ENCODE measurements at regions not wholly inside any gene's neighbourhood (a gene's known extent, or its start where the extent isn't known, plus 50 kb on each side); places are given as distances from the start of the nearest gene placed in this dataset.
A peak's percentile ranks its signal among the peaks of the same experiment; 100 is the strongest.

DNA sequence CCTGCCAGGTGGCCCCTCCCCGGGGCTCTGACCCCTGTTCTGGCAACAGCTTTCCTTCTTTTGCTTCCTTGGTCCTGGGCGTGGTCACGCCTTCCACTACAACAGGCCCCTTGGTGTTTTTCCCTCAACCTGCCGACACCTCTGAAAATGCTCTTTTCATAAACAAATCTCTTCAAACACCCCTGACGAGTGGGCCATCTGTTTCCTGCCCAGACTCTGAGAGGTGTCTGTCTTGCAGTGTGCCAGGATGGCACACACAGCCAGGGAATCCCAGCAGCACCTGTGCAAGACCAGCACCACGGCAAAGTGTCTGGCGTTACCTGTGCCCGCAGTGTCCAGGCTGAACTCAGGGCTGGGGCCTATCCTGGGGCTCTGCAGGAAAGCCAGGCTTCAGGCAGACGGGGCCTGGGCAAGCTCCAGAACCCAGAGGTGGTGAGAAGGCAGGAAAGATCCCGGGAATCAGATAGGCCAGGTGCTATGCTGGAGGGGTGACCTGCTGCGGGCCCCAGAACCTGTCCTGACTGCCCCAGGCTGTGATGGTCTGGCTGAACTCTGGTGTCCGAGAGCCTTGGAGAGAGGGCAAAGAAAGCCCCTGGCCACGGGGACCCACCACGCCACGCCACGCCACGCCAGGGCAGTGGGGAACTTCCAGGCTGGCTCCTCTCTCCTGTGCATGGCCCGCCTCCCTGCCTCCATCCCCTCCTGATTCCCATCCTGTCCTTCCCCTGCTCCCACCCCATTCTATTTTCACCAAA is 88.9 kb downstream of the SIK1 start:
- in situ Hi-C loops (cut with MboI; ENCODE audit: low pct_unique_long_range_greater_than_20kb, low sequenced_read_pairs): no loop called here
- no peak for DNase-seq

DNA sequence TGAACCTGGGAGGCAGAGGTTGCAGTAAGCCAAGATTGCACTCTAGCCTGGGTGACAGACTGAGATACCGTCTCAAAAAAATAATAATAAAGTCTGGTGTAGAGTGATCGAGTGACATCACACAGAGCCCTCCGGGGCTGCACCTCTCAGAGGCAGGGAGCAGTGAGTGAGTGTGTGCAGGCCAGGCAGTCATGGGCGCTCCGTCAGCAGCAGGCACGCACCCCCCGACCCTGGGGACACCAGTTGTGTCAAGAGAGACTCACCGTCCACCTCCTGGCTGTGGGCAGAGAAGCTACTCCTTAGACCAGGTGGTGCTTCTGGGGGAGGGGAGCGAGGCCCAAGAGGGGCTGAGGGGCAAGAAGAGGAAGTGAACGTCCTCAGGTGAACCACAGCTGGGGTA is 91.8 kb downstream of the SIK1 start:
- DNase-seq: no peak
- in situ Hi-C loops (cut with MboI; ENCODE audit: low pct_unique_long_range_greater_than_20kb, low sequenced_read_pairs): no loop called here

- no peak for DNase-seq
- in situ Hi-C loops (cut with MboI; ENCODE audit: low pct_unique_long_range_greater_than_20kb, low sequenced_read_pairs): no loop called here
These were observed 92.5 kb downstream of the SIK1 start for GRCh38 chr21:43334214-43334958.

GRCh38 chr21:43333298-43334062 is 93.5 kb downstream of the SIK1 start:
- in situ Hi-C loops (cut with MboI; ENCODE audit: low pct_unique_long_range_greater_than_20kb, low sequenced_read_pairs): no loop called here
- no peak for DNase-seq

DNA sequence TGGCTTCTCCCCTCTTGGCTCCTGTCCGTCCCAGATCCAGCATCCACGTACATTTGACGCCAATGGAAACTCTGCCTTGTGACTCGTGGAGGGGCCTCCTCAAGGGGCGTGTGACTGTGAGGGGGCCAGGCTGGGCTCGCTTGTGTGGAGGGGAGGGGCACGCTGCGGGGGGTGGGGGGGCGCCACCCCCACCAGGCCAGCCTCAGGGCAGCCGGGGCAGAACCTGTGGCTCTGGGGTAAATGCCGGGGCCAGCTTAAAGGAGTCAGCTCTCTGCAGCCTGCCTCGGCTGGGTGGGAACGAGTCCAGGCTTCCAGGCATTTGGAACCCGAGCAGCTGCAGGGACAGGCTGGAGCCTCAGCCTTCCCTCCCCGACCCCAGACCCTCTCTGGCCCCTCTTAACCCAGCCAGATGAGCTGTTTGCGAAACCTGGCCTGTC is 94.1 kb downstream of the SIK1 start:
- in situ Hi-C loops (cut with MboI; ENCODE audit: low pct_unique_long_range_greater_than_20kb, low sequenced_read_pairs): no loop called here
- DNase-seq: no peak

DNA sequence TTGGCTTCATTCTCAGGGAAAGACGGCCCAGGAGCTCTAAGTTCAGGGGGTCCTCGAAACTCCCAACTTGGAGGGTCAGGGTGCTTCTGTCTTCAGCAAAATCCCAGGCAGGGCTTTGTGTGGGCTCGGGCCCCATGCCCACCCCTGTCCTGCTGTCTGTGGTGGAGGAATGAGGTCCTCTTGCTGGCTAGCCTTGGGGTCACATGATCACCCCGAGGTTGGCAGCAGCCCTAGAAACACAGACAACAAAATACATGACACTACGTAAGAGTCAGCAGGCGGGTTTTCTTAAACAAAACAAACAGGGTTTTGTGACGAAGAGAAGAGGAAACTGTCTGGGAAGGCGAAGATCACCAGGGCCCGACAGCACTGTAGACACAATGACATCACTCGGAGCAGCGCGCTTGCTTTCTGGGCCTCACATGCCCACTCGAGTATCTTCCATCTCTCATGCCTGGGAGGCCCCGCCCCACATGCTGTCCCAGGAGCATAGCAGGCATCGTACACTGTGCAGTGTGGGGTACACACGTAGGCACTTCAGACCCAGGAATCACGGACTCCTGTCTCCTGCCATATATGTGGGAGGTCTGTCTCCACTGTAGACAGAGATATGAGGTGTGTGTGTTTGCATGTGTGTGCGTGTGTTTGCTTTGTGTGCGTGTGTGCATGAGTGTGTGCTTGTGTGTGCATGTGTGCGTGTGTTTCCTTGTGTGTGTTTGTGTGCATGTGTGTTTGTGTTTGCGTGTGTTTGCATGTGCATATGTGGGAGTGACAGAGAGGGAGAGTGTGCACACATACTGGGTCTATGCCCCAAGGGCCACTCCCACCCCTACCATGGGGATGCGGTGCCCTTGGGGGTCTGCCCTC is 94.7 kb downstream of the SIK1 start:
- DNase-seq: no peak
- in situ Hi-C loops (cut with MboI; ENCODE audit: low pct_unique_long_range_greater_than_20kb, low sequenced_read_pairs): no loop called here

- DNase-seq: no peak
- in situ Hi-C loops (cut with MboI; ENCODE audit: low pct_unique_long_range_greater_than_20kb, low sequenced_read_pairs): no loop called here
These were observed 95.6 kb downstream of the SIK1 start for GRCh38 chr21:43331111-43331961.

GRCh38 chr21:43330306-43330881 is 96.5 kb downstream of the SIK1 start:
- DNase-seq: no peak
- in situ Hi-C loops (cut with MboI; ENCODE audit: low pct_unique_long_range_greater_than_20kb, low sequenced_read_pairs): no loop called here

DNA sequence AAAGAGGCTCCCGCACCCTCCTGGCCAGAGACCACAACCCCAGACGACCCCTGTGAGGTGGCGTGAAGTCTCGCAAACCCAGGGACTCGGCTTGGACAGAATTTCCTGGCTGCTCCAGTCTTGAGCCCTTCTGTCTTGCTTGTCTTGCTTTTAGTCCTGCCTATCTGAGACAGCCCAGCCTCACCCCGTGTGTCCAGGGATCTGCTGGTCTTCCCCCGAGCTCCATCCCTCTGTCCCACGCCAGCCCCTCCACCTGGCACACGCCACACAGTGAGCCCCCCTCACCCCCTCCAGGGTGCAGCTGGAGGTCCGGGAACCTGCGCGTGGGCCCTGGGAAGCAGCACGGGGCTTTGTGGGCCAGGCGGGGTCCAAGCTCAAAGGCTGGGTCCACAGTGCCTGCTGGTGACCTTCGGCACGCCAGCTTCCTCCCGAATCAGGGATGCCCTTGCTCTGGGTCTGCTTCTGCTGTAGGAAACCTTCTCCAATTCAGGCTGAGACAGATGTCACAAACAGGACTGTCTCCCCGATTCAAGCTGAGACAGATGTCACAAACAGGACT is 97.1 kb downstream of the SIK1 start:
- in situ Hi-C loops (cut with MboI; ENCODE audit: low pct_unique_long_range_greater_than_20kb, low sequenced_read_pairs): no loop called here

DNA sequence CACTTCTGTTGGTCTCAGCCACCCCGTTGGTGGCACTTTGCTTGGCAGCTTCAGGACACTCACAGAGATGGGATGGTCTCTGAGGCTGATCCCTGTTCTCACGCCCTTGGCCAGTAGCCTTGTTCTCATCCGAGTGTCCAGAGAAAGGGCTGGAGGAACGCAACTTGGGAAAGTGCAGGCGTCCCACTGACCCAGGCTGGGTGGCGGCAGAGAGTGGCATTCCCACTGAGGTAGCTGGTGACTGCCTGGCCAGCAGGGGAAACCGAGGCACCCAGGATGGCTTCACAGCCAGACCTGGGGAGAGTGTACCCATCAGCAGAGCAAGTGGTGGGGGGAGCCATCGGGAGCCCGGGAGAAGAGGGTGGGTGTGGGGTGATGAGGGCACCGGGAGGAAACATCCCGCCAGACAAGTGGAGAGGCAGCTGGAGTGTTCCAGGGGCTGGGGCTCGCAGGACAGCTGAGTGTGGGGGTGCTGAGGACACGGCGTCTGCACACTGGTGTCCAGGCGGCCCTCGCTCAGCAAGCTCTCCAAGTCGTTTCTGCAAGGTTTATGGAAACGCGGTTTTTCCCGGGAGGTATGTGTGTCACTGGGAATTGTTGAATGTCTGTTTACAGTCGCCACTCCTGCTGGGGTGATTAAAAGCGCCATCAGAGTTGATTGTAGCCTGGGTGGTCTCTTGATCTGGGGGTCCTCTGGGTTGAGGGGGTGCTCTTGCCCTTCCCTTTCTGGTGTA is 97.8 kb downstream of the SIK1 start:
- in situ Hi-C loops (cut with MboI; ENCODE audit: low pct_unique_long_range_greater_than_20kb, low sequenced_read_pairs): no loop called here
- DNase-seq: no peak

More for the DNA sequence above, 97.1 kb downstream of the SIK1 start:
- no peak for DNase-seq

- no peak for DNase-seq
- in situ Hi-C loops (cut with MboI; ENCODE audit: low pct_unique_long_range_greater_than_20kb, low sequenced_read_pairs): no loop called here
These were observed 98.6 kb downstream of the SIK1 start for GRCh38 chr21:43328185-43328957.

DNA sequence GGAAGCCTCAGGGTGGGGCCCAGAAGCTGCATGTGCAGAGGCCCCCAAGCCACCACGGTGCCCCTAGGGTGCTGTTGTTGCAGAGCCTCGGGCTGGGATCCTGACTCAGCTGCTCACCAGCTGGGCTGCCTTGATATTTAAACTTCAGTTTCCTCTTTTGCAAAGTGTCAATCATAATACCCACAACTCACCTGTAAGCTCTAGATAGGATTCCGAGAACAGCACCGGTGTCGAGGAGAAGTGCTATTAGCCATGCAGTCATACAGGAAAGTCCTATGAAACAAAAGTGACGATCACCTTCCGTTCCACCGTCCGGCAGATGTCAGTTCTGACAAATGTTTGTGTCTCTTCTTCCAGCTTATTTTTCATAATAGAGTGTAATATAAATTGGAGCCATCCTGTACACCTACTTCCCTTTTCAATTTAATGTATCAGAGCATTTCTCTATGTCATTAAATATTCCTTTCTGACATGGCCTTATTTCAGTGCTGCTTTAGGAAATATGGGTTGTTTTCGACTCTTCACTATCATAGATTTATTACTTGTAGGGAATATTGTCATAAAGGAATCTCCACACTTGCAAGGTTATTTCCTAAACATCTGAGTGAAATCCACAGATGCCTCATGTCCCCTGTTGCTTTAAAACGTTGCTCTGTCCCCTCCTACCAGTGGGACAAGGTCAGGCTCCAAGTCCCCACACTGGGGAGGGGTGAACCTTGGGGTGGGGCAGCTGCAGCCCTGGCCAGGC is 100.8 kb downstream of the SIK1 start:
- peak; percentile 14 for DNase-seq
- in situ Hi-C loops (cut with MboI; ENCODE audit: low pct_unique_long_range_greater_than_20kb, low sequenced_read_pairs): no loop called here

GRCh38 chr21:43325036-43325435 is 101.9 kb downstream of the SIK1 start:
- no peak for DNase-seq
- in situ Hi-C loops (cut with MboI; ENCODE audit: low pct_unique_long_range_greater_than_20kb, low sequenced_read_pairs): no loop called here

DNA sequence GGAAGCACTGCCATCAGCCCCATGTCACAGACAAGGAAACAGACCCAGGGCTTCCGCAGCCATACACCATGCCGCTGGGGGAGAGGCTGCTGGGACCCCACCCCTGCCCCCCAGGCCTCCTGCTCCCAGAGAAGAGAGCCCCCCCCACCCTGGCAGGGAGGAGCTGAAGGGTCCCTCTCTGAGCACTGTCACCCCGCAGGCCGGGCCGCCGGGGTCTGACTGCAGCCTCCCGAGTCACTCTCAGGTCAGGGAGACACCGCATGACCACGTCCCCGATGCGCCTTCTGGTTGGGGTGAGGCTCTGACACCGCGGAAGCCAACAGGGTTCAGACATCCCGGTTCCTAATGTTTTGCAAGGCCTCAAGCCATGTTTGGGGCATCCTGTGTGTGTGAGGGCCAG is 102.3 kb downstream of the SIK1 start:
- in situ Hi-C loops (cut with MboI; ENCODE audit: low pct_unique_long_range_greater_than_20kb, low sequenced_read_pairs): no loop called here
- DNase-seq: no peak

GRCh38 chr21:43323244-43324005 is 103.5 kb downstream of the SIK1 start:
- in situ Hi-C loops (cut with MboI; ENCODE audit: low pct_unique_long_range_greater_than_20kb, low sequenced_read_pairs): no loop called here
- no peak for DNase-seq

Data from KBM-7 (cell line).